ENCODE measurements at regions not wholly inside any gene's neighbourhood (a gene's known extent, or its start where the extent isn't known, plus 50 kb on each side); places are given as distances from the start of the nearest gene placed in this dataset.

GRCh38 chr1:234776256-234776875 lies 166.4 kb upstream of the IRF2BP2 start:
- no peak for TF ChIP-seq POLR2A (IDR thresholded peaks at IDR 0.05)
- TF ChIP-seq, protein P1, sequence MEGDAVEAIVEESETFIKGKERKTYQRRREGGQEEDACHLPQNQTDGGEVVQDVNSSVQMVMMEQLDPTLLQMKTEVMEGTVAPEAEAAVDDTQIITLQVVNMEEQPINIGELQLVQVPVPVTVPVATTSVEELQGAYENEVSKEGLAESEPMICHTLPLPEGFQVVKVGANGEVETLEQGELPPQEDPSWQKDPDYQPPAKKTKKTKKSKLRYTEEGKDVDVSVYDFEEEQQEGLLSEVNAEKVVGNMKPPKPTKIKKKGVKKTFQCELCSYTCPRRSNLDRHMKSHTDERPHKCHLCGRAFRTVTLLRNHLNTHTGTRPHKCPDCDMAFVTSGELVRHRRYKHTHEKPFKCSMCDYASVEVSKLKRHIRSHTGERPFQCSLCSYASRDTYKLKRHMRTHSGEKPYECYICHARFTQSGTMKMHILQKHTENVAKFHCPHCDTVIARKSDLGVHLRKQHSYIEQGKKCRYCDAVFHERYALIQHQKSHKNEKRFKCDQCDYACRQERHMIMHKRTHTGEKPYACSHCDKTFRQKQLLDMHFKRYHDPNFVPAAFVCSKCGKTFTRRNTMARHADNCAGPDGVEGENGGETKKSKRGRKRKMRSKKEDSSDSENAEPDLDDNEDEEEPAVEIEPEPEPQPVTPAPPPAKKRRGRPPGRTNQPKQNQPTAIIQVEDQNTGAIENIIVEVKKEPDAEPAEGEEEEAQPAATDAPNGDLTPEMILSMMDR (IDR thresholded peaks at IDR 0.05) = no peak

Data from uterus (tissue), 2 donors.